Calu3 (cell line): ENCODE measurements at regions not wholly inside any gene's neighbourhood (a gene's known extent, or its start where the extent isn't known, plus 50 kb on each side); places are given as distances from the start of the nearest gene placed in this dataset.

Source experiments
- BruUV-seq: library from RNA; stranded (reverse); fragments of 400-500 nt; replicated peaks from 2 replicates; lab custom pipeline; 2021; lab: Mats Ljungman, UMichigan
- CTCF ChIA-PET: fragments of 300-600 bp; sonication (Branson Sonifier 250); formaldehyde crosslinking; loops from one replicate; lab custom pipeline; 2022; ENCODE audit warnings: antibody characterized with exemption; lab: Charles Lee
- DNase-seq: peaks from one replicate; pipeline ENCODE4 v3.0.0; 2022
- H3K27ac Mint-ChIP-seq: one replicate; pipeline ENCODE4 v1.8.0; 2022; ENCODE audit warnings: mixed read lengths; ENCODE audit not compliant: unreplicated experiment
- H3K27me3 Mint-ChIP-seq: one replicate; pipeline ENCODE4 v1.8.0; 2022; ENCODE audit warnings: mixed read lengths; ENCODE audit not compliant: unreplicated experiment
- H3K36me3 Mint-ChIP-seq: one replicate; pipeline ENCODE4 v1.8.0; 2022; ENCODE audit warnings: mild to moderate bottlenecking, moderate library complexity, mixed read lengths; ENCODE audit not compliant: insufficient read depth, unreplicated experiment
- H3K4me1 Mint-ChIP-seq: one replicate; pipeline ENCODE4 v1.8.0; 2022; ENCODE audit warnings: mild to moderate bottlenecking, low read depth, mixed read lengths; ENCODE audit not compliant: unreplicated experiment
- H3K4me3 Mint-ChIP-seq: one replicate; pipeline ENCODE4 v1.8.0; 2022; ENCODE audit warnings: mild to moderate bottlenecking, low read depth, moderate library complexity, mixed read lengths; ENCODE audit not compliant: unreplicated experiment
- H3K9me3 Mint-ChIP-seq: one replicate; pipeline ENCODE4 v1.8.0; 2022; ENCODE audit warnings: low read depth, mixed read lengths; ENCODE audit not compliant: unreplicated experiment
- intact Hi-C: fragments of 100-400 bp; cut with micrococcal nuclease; formaldehyde crosslinking; loops from one replicate; pipeline ENCODE4 v1.10.0; 2022; ENCODE audit not compliant: unreplicated experiment
- TF ChIP-seq, protein P1 (sequence below): fragments of 200-600 bp; IDR thresholded peaks from one replicate; pipeline ENCODE4 v1.8.0; 2022; ENCODE audit warnings: antibody characterized with exemption; ENCODE audit not compliant: unreplicated experiment

DNA sequence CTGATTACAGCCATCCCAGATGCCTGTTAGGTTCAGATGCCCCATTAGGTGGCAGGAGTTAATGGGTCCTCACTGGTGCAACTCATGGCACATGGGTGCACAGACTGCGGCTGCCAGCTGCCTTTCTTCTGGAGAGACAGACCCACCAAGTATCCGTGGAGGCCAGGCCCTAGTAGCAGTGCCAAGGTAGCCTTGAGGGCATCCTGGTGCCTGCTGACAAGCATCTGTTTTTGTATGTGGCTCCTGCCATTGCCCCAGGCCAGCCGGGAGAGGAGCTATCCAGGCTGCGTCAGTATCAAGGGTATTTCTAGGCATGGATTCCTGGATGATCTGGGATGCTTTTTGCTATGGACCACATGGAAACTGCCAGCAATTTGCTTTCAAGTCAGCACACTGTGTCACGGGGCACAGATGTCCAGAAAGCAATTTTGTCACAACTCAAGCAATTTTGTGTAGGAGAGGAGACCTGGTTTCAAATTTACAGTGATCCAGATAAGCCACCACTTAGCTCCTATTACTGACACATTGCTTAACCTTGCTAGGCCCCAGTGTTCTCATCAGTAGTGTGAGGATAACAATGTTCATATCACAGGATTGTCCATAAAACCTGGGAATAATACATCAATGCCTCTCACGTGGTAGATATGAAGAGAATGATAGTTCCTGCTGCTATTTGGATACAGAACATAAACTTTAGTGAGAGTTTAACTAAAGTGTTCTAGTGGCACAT is 815.1 kb upstream of the RAB6C start:
- intact Hi-C loops: no loop called here
- TF ChIP-seq, protein P1, sequence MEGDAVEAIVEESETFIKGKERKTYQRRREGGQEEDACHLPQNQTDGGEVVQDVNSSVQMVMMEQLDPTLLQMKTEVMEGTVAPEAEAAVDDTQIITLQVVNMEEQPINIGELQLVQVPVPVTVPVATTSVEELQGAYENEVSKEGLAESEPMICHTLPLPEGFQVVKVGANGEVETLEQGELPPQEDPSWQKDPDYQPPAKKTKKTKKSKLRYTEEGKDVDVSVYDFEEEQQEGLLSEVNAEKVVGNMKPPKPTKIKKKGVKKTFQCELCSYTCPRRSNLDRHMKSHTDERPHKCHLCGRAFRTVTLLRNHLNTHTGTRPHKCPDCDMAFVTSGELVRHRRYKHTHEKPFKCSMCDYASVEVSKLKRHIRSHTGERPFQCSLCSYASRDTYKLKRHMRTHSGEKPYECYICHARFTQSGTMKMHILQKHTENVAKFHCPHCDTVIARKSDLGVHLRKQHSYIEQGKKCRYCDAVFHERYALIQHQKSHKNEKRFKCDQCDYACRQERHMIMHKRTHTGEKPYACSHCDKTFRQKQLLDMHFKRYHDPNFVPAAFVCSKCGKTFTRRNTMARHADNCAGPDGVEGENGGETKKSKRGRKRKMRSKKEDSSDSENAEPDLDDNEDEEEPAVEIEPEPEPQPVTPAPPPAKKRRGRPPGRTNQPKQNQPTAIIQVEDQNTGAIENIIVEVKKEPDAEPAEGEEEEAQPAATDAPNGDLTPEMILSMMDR: no peak
- BruUV-seq: no TSS peak
- H3K4me1 Mint-ChIP-seq: no peaks in the 10 kb centered on the region
- H3K27me3 Mint-ChIP-seq: no peaks in the 10 kb centered on the region
- no peak overlapping the region for H3K27ac Mint-ChIP-seq
- no peak overlapping the region for H3K4me3 Mint-ChIP-seq
- no peaks in the 10 kb centered on the region for H3K36me3 Mint-ChIP-seq
- CTCF ChIA-PET: no interaction called here
- H3K9me3 Mint-ChIP-seq: peaks cover 5% of the 10 kb centered on the region
- no peak for DNase-seq

DNA sequence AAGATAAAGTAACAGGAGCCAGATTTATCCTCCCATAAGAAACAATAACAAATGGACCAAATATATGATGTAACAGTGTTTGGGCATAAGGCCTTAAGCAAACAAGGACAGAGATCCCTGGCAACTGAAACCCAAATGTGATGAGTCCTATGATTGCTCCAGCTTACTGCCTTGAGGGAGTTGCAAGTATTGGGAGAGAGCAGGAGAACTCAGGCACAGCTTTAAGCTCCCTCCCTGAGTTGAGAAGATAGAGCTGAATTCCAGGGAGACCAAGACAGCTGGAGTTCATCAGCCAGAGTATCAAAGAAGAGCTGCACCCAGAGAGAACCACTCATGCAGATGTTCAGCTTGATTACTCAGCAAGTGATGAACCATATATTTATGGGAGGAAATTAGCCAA is 814.5 kb upstream of the RAB6C start:
- H3K36me3 Mint-ChIP-seq: no peaks in the 10 kb centered on the region
- no peak overlapping the region for H3K4me3 Mint-ChIP-seq
- TF ChIP-seq, protein P1: no peak
- DNase-seq: no peak
- intact Hi-C loops: no loop called here
- no peak overlapping the region for H3K27ac Mint-ChIP-seq
- no peaks in the 10 kb centered on the region for H3K4me1 Mint-ChIP-seq
- peaks cover 5% of the 10 kb centered on the region for H3K9me3 Mint-ChIP-seq
- no peaks in the 10 kb centered on the region for H3K27me3 Mint-ChIP-seq
- no TSS peak for BruUV-seq
- CTCF ChIA-PET: no interaction called here

DNA sequence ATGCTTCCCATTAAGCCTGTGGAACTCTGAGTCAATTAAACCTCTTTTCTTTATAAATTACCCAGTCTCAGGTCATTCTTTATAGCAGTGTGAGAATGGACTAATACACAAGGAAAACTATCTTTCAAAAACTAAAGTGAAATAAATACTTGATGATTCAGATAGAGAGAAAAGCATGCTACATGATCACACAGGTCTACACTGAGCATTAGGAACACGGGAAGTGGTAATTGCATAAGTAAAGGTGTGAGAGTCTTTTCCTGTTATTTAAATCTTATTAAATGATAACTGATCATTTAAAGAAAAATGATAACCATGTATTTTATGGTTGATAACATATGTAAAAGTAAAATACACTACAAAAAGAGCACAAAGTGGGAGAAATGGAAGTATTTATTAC is 812.0 kb upstream of the RAB6C start:
- Mint-ChIP-seq H3K4me1 (no peaks in the 10 kb centered on the region), H3K36me3 (no peaks in the 10 kb centered on the region), H3K27ac (no peak overlapping the region), H3K9me3 (peaks cover 2% of the 10 kb centered on the region), H3K4me3 (no peak overlapping the region), H3K27me3 (no peaks in the 10 kb centered on the region)
- CTCF ChIA-PET: no interaction called here
- intact Hi-C loops: no loop called here
- no TSS peak for BruUV-seq
- DNase-seq: no peak
- TF ChIP-seq, protein P1: no peak

DNA sequence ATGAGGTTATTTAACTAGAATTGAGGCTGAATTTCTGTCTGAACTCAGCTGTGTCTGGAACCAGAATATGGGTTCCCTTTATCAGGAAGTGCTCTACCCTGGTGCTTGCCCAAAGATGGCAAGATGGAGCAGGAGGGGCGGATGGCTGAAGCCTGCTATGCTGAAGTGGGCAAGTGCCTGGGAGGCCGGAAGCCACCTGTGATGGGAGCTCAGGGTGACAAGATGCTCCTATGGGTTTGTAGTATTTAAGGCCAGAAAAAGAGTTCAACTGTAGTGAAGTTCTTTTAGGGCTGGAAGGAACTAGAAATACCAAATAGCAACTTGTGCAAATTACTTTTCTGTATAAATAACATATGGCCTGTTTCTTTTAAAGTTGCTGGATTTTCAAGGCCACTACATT is 808.9 kb upstream of the RAB6C start:
- Mint-ChIP-seq H3K27ac (no peak overlapping the region), H3K9me3 (peaks cover 2% of the 10 kb centered on the region), H3K4me3 (no peak overlapping the region), H3K27me3 (no peaks in the 10 kb centered on the region), H3K4me1 (no peaks in the 10 kb centered on the region), H3K36me3 (no peaks in the 10 kb centered on the region)
- no peak for DNase-seq
- TF ChIP-seq, protein P1: no peak
- intact Hi-C loops: no loop called here
- CTCF ChIA-PET: no interaction called here
- BruUV-seq: no TSS peak
